ENCODE measurements at regions not wholly inside any gene's neighbourhood (a gene's known extent, or its start where the extent isn't known, plus 50 kb on each side); places are given as distances from the start of the nearest gene placed in this dataset.

DNA sequence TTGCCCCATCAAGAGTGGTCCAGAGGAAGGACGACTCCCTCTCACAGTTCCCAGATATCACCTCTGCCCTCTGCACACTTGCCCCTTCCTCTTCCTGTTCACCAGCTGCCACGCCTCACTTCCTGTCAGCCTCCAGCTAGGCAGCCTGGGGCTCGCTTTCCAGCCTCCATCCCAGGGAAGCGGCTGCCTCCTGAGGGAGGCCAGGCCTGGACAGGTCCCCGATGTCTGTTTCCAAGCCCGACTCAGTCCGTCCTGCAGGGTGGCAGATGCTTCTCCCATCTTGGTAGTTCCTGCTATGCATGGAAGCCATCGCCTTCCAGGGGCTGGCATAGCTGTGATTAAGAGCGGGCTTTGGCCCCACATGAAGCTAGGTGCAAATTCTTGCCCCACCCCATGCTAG, 233.5 kb upstream of the PMEPA1 start:
- no peak overlapping the region for H3K27ac ChIP-seq (ENCODE audit: low read depth in 1 of 2, low read length in 1 of 2)

DNA sequence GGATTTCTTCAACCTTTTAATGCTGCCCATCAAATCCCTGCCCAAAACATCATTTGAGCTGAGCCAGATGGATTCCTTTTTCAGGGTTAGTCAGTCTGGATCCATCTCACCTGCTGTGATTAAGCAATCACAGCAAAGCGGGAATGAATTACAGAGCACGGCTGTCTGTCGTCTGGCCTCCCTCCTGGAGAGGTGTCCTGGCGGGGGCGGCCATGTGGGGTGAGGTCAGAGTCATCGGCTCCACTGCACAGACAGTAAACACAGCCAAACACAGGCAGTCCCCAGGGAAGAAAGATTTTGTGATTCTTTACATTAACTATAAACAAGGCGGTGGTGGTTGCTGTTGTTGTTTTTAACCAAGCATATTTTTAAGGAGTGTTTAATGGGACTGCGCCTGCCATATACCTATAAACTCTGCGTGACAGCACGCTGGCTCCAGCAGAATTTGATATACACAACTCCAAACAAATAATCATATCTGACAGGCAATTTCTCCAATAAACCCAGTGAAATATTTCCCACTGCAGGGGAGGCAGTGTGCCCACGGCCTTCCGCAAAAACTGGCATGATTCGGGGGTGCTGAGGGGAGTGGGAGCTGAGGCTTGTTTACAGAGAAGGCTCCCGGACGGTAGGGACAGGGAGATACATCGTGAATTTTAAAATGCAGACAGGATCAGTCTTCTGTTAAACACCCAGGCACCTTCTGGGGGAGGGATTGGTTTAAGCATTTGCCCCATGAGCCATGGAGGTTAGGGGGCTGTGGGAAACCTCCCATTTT, 232.0 kb upstream of the PMEPA1 start:
- WGBS, 2 donors: 77 to 80% methylated on average over 16 of the region's 16 CpGs
- peak in 1 of 3 donors; percentile 28 for DNase-seq
- no peak for ATAC-seq (ENCODE audit: insufficient read depth, low FRiP score)

More for the DNA sequence above, 233.5 kb upstream of the PMEPA1 start:
- 81 to 82% methylated on average over 9 of the region's 9 CpGs for WGBS, 2 donors
- DNase-seq: no peak
- Histone ChIP-seq H3K36me3 (ENCODE audit: control insufficient read depth in 4 of 4, insufficient read depth in 4 of 4, low read length in 4 of 4) (no peaks in the 10 kb centered on the region), H3K9ac (ENCODE audit: insufficient read depth in 1 of 2, low read length in 2 of 2) (no peak overlapping the region), H3K27me3 (ENCODE audit: control insufficient read depth in 3 of 3, insufficient read depth in 3 of 3, low read length in 2 of 3) (no peaks in the 10 kb centered on the region), H3K4me1 (ENCODE audit: control insufficient read depth in 5 of 5, insufficient read depth in 5 of 5, low read length in 5 of 5) (peaks cover 0 to 19% (median 4%) of the 10 kb centered on the region in 5 donors), H3K4me3 (no peak overlapping the region), H3K9me3 (ENCODE audit: control insufficient read depth in 4 of 4, insufficient read depth in 3 of 4, low read length in 3 of 4) (no peaks in the 10 kb centered on the region)
- ATAC-seq (ENCODE audit: insufficient read depth, low FRiP score): no peak
- no peak for TF ChIP-seq CTCF (IDR thresholded peaks at IDR 0.05; ENCODE audit: control extremely low read depth, extremely low read depth)

DNA sequence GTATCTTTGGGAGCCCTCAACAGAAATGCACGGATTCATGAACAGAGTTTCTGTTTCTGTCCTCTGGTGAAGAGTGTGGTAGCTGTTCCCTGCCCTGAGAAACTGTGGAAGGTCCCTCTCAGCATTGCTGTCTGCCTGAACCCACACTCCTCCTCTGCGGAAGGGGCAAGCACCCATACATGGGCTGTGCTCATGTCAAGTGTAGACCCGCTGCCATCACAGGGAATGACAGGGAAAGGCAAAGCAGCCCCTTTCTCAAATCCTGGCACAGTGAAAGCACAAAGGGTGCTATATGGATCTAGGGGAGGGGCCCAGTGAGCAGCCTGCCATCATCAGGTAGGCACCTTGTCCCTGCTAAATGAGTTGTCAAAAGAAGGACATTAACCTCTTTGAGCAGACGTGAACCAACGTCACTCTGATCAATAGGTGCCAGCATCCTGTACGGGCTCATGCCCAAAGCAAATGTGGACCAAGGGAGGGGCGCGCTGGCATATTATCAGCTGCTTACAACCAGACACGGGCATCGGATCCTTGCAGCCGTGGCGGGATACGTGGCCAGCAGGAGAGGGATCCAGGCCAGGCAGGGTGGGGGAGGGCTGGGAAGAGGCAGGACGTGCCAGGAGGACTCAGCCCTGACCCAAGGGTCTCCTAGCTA, 231.2 kb upstream of the PMEPA1 start:
- peaks cover 0 to 9% (median 0%) of the 10 kb centered on the region in 5 donors for H3K4me1 ChIP-seq (ENCODE audit: control insufficient read depth in 5 of 5, insufficient read depth in 5 of 5, low read length in 5 of 5)
- no peaks in the 10 kb centered on the region for H3K27me3 ChIP-seq (ENCODE audit: control insufficient read depth in 3 of 3, insufficient read depth in 3 of 3, low read length in 2 of 3)
- H3K27ac ChIP-seq (ENCODE audit: low read depth in 1 of 2, low read length in 1 of 2): no peak overlapping the region
- ATAC-seq (ENCODE audit: insufficient read depth, low FRiP score) (no peak), DNase-seq (no peak)
- WGBS, 2 donors: 85 to 90% methylated on average over 14 of the region's 14 CpGs
- no peak overlapping the region for H3K4me3 ChIP-seq
- H3K9ac ChIP-seq (ENCODE audit: insufficient read depth in 1 of 2, low read length in 2 of 2): no peak overlapping the region
- no peak for TF ChIP-seq CTCF (IDR thresholded peaks at IDR 0.05; ENCODE audit: control extremely low read depth, extremely low read depth)
- H3K9me3 ChIP-seq (ENCODE audit: control insufficient read depth in 4 of 4, insufficient read depth in 3 of 4, low read length in 3 of 4): no peaks in the 10 kb centered on the region
- H3K36me3 ChIP-seq (ENCODE audit: control insufficient read depth in 4 of 4, insufficient read depth in 4 of 4, low read length in 4 of 4): no peaks in the 10 kb centered on the region

More for the DNA sequence above, 232.0 kb upstream of the PMEPA1 start:
- no peaks in the 10 kb centered on the region for H3K36me3 ChIP-seq (ENCODE audit: control insufficient read depth in 4 of 4, insufficient read depth in 4 of 4, low read length in 4 of 4)
- H3K9me3 ChIP-seq (ENCODE audit: control insufficient read depth in 4 of 4, insufficient read depth in 3 of 4, low read length in 3 of 4): no peaks in the 10 kb centered on the region
- peaks cover 0 to 9% (median 0%) of the 10 kb centered on the region in 5 donors for H3K4me1 ChIP-seq (ENCODE audit: control insufficient read depth in 5 of 5, insufficient read depth in 5 of 5, low read length in 5 of 5)
- H3K27me3 ChIP-seq (ENCODE audit: control insufficient read depth in 3 of 3, insufficient read depth in 3 of 3, low read length in 2 of 3): no peaks in the 10 kb centered on the region
- no peak for TF ChIP-seq CTCF (IDR thresholded peaks at IDR 0.05; ENCODE audit: control extremely low read depth, extremely low read depth)
- no peak overlapping the region for H3K9ac ChIP-seq (ENCODE audit: insufficient read depth in 1 of 2, low read length in 2 of 2)
- no peak overlapping the region for H3K27ac ChIP-seq (ENCODE audit: low read depth in 1 of 2, low read length in 1 of 2)
- H3K4me3 ChIP-seq: no peak overlapping the region

Measured in lung (tissue), 11 donors.